GM19463 (cell line): ENCODE measurements at regions not wholly inside any gene's neighbourhood (a gene's known extent, or its start where the extent isn't known, plus 50 kb on each side); places are given as distances from the start of the nearest gene placed in this dataset.
"Not testable (repeated sequence)": the region's sequence is repeated elsewhere in the genome, so short reads cannot be mapped to it uniquely, and the experiment has no call there.

Experiments
- ATAC-seq: cut with Tn5 transposase; IDR thresholded peaks from one replicate; pipeline ENCODE4 v1.9.1; 2021; ENCODE audit warnings: mild to moderate bottlenecking, moderate library complexity; ENCODE audit not compliant: unreplicated experiment

GRCh38 chr6:26795474-26796307 is 136.1 kb upstream of the ZNF322 start:
- not testable (repeated sequence) for ATAC-seq

- not testable (repeated sequence) for ATAC-seq
Measured at GRCh38 chr6:26799903-26800633, 140.5 kb upstream of the ZNF322 start.

- ATAC-seq = not testable (repeated sequence)
Measured at GRCh38 chr6:26803762-26804161, 144.2 kb upstream of the ZNF322 start.

- ATAC-seq = not testable (repeated sequence)
Measured at GRCh38 chr6:26811486-26812116, 152.1 kb upstream of the ZNF322 start.

- not testable (repeated sequence) for ATAC-seq
Measured at GRCh38 chr6:26818640-26819225, 159.2 kb upstream of the ZNF322 start.

GRCh38 chr6:26827965-26828364 is 168.4 kb upstream of the ZNF322 start:
- not testable (repeated sequence) for ATAC-seq

- ATAC-seq = not testable (repeated sequence)
Measured at GRCh38 chr6:26829480-26829879, 169.9 kb upstream of the ZNF322 start.

GRCh38 chr6:26830992-26831391 is 171.4 kb upstream of the ZNF322 start:
- not testable (repeated sequence) for ATAC-seq

GRCh38 chr6:26835707-26836106 is 176.2 kb upstream of the ZNF322 start:
- ATAC-seq = not testable (repeated sequence)

GRCh38 chr6:26836657-26837056 is 177.1 kb upstream of the ZNF322 start:
- ATAC-seq = not testable (repeated sequence)

- not testable (repeated sequence) for ATAC-seq
Measured at GRCh38 chr6:26844823-26845222, 185.3 kb upstream of the ZNF322 start.

GRCh38 chr6:26857289-26857688 is 197.7 kb upstream of the ZNF322 start:
- not testable (repeated sequence) for ATAC-seq

GRCh38 chr6:26859067-26859770 is 199.7 kb upstream of the ZNF322 start:
- not testable (repeated sequence) for ATAC-seq

- ATAC-seq = not testable (repeated sequence)
Measured at GRCh38 chr6:26859771-26860163, 200.2 kb upstream of the ZNF322 start.

GRCh38 chr6:26861913-26862312 is 202.4 kb upstream of the ZNF322 start:
- not testable (repeated sequence) for ATAC-seq

GRCh38 chr6:26863641-26864040 is 204.1 kb upstream of the ZNF322 start:
- not testable (repeated sequence) for ATAC-seq

- ATAC-seq = not testable (repeated sequence)
Measured at GRCh38 chr6:26898785-26899184, 239.2 kb upstream of the ZNF322 start.

GRCh38 chr6:26924206-26924605 is 264.7 kb upstream of the ZNF322 start:
- ATAC-seq = not testable (repeated sequence)

- not testable (repeated sequence) for ATAC-seq
Measured at GRCh38 chr6:26928190-26928589, 268.6 kb upstream of the ZNF322 start.

- ATAC-seq = not testable (repeated sequence)
Measured at GRCh38 chr6:26937258-26937657, 277.7 kb upstream of the ZNF322 start.
